SK-N-SH (cell line): ENCODE measurements at regions not wholly inside any gene's neighbourhood (a gene's known extent, or its start where the extent isn't known, plus 50 kb on each side); places are given as distances from the start of the nearest gene placed in this dataset.

Source experiments
- CTCF ChIA-PET: fragments of 300-600, 350-600 bp; formaldehyde crosslinking; extraction: SDS; loops from one replicate; lab custom pipeline; 2021; lab: Yijun Ruan, JAX
- POLR2A ChIA-PET: fragments of 350-600 bp; sonication (Branson Sonifier 250); formaldehyde crosslinking; extraction: SDS; loops from one replicate; lab custom pipeline; 2020; ENCODE audit warnings: antibody characterized with exemption, inconsistent platforms; lab: Yijun Ruan, JAX
- DNase-seq: peaks from one replicate; pipeline ENCODE4 v3.0.0; 2012
- H2AFZ ChIP-seq: fragments of 200-600 bp; sonication (generic); 2 replicates; pipeline ENCODE4 v1.8.1; 2016; ENCODE audit warnings: antibody characterized with exemption, mild to moderate bottlenecking, low read depth
- H3F3A ChIP-seq: fragments of 200-600 bp; sonication (generic); replicated peaks from 2 replicates; pipeline ENCODE3; 2016; ENCODE audit warnings: antibody characterized with exemption, mild to moderate bottlenecking; ENCODE audit not compliant: insufficient read depth
- H3K27ac ChIP-seq, 2 experiments: fragments of 200-500 bp in 1 of 2; fragments of 200-600 bp in 1 of 2; sonication (Bioruptor generic) in 1 of 2; sonication (generic), shearing (Covaris generic) in 1 of 2; 2 replicates each; pipeline versions ENCODE4 v1.5.1 to v1.6.1; 2014 to 2016; ENCODE audit warnings: low read depth in 2 of 2, inconsistent platforms in 1 of 2, low read length in 1 of 2, mild to moderate bottlenecking in 1 of 2, mixed read lengths in 1 of 2
- H3K27me3 ChIP-seq: fragments of 200-600 bp; sonication (generic), shearing (Covaris generic); 2 replicates; pipeline ENCODE4 v1.6.1; 2016; ENCODE audit warnings: mixed run types; ENCODE audit not compliant: insufficient read depth
- H3K36me3 ChIP-seq, 2 experiments: fragments of 200-500 bp in 1 of 2; fragments of 200-600 bp in 1 of 2; sonication (Bioruptor generic) in 1 of 2; sonication (generic) in 1 of 2; replicated peaks in 1 of 2; 2 replicates each; pipeline versions ENCODE3 to v1.5.1; 2014 to 2016; ENCODE audit warnings: low read length in 1 of 2, mild to moderate bottlenecking in 1 of 2; ENCODE audit not compliant: insufficient read depth in 2 of 2, control insufficient read depth in 1 of 2
- H3K4me1 ChIP-seq, 2 experiments: fragments of 200-500 bp in 1 of 2; fragments of 200-600 bp in 1 of 2; sonication (Bioruptor generic) in 1 of 2; sonication (generic), shearing (Covaris generic) in 1 of 2; 2 replicates each; pipeline versions ENCODE4 v1.5.1 to v1.6.1; 2014 to 2016; ENCODE audit warnings: low read depth in 1 of 2, low read length in 1 of 2, mixed run types in 1 of 2; ENCODE audit not compliant: insufficient read depth in 2 of 2, control insufficient read depth in 1 of 2
- H3K4me2 ChIP-seq: fragments of 200-600 bp; sonication (generic), shearing (Covaris generic); 2 replicates; pipeline ENCODE4 v1.6.1; 2017; ENCODE audit warnings: mixed run types
- H3K4me3 ChIP-seq, 2 experiments: fragments of 200-500 bp in 1 of 2; fragments of 200-600 bp in 1 of 2; sonication (Bioruptor generic) in 1 of 2; sonication (generic), shearing (Covaris generic) in 1 of 2; 2 replicates each; pipeline versions ENCODE4 v1.5.1 to v1.8.1; 2014 to 2016; ENCODE audit warnings: low read depth in 2 of 2, inconsistent platforms in 1 of 2, low read length in 1 of 2, mild to moderate bottlenecking in 1 of 2, mixed read lengths in 1 of 2, moderate library complexity in 1 of 2
- H3K79me2 ChIP-seq: fragments of 200-600 bp; sonication (generic); 2 replicates; pipeline ENCODE4 v1.8.1; 2017; ENCODE audit warnings: mild to moderate bottlenecking; ENCODE audit not compliant: insufficient read depth
- H3K9ac ChIP-seq: fragments of 200-600 bp; sonication (generic); 2 replicates; pipeline ENCODE4 v1.6.1; 2017; ENCODE audit warnings: mixed run types
- H3K9me2 ChIP-seq: fragments of 200-600 bp; sonication (generic); 2 replicates; pipeline ENCODE4 v1.6.1; 2017; ENCODE audit warnings: mixed run types
- H3K9me3 ChIP-seq: fragments of 200-600 bp; sonication (generic); 2 replicates; pipeline ENCODE4 v1.6.1; 2017; ENCODE audit warnings: mixed run types, mild to moderate bottlenecking, moderate library complexity
- H4K20me1 ChIP-seq: fragments of 200-600 bp; sonication (generic); 2 replicates; pipeline ENCODE4 v1.6.1; 2017; ENCODE audit warnings: mild to moderate bottlenecking, mixed run types; ENCODE audit not compliant: insufficient read depth
- ELF1 ChIP-seq: IDR thresholded peaks from 2 replicates; pipeline ENCODE4 v1.4.0; 2012
- EZH2phosphoT487 ChIP-seq: fragments of 200-600 bp; sonication (generic); IDR thresholded peaks from 2 replicates; pipeline ENCODE4 v1.6.1; 2017; ENCODE audit warnings: low read depth, mixed run types, mild to moderate bottlenecking, antibody characterized with exemption, moderate library complexity, borderline replicate concordance
- FOXJ3 ChIP-seq: sonication (generic); formaldehyde crosslinking; IDR thresholded peaks from 2 replicates; pipeline ENCODE4 v1.5.1; 2020; ENCODE audit warnings: mild to moderate bottlenecking, missing genetic modification reagents
- FOXM1 ChIP-seq: IDR thresholded peaks from 2 replicates; pipeline ENCODE4 v1.4.0; 2012; ENCODE audit warnings: low read depth, mild to moderate bottlenecking
- GABPA ChIP-seq: IDR thresholded peaks from 2 replicates; pipeline ENCODE4 v1.4.0; 2012; ENCODE audit warnings: low read depth, mild to moderate bottlenecking
- GATA2 ChIP-seq: sonication (generic); formaldehyde crosslinking; IDR thresholded peaks from 2 replicates; pipeline ENCODE4 v1.5.0; 2020; ENCODE audit warnings: mild to moderate bottlenecking, missing genetic modification reagents
- JUND ChIP-seq: IDR thresholded peaks from 2 replicates; pipeline ENCODE4 v1.4.0; 2012
- MEF2A ChIP-seq: IDR thresholded peaks from 2 replicates; pipeline ENCODE4 v1.4.0; 2012; ENCODE audit warnings: low read depth, borderline replicate concordance
- MXI1 ChIP-seq: IDR thresholded peaks from 2 replicates; pipeline ENCODE4 v1.6.1; 2012; ENCODE audit warnings: mild to moderate bottlenecking, low read depth, low read length, improper control_type of control experiment
- NRF1 ChIP-seq: IDR thresholded peaks from 2 replicates; pipeline ENCODE4 v1.6.1; 2012; ENCODE audit warnings: low read depth, mild to moderate bottlenecking, low read length
- RFX5 ChIP-seq: IDR thresholded peaks from 2 replicates; pipeline ENCODE4 v1.6.1; 2012; ENCODE audit warnings: mild to moderate bottlenecking, improper control_type of control experiment, low read length
- RXRA ChIP-seq: IDR thresholded peaks from 2 replicates; pipeline ENCODE4 v1.4.0; 2012; ENCODE audit warnings: low read depth, mild to moderate bottlenecking, borderline replicate concordance
- TAF1 ChIP-seq: IDR thresholded peaks from 2 replicates; pipeline ENCODE4 v1.6.1; 2012; ENCODE audit warnings: low read depth, mild to moderate bottlenecking, low read length, moderate library complexity, borderline replicate concordance
- TEAD4 ChIP-seq: IDR thresholded peaks from 2 replicates; pipeline ENCODE4 v1.4.0; 2012; ENCODE audit warnings: mild to moderate bottlenecking, borderline replicate concordance; ENCODE audit not compliant: insufficient read depth
- YY1 ChIP-seq: IDR thresholded peaks from 2 replicates; pipeline ENCODE4 v1.4.0; 2012; ENCODE audit warnings: low read depth, mild to moderate bottlenecking
- WGBS: methylation state at CpG from one replicate; pipeline ENCODE4 v1.1.6; 2017; ENCODE audit warnings: low lambda C conversion rate; 5-methylcytosine and 5-hydroxymethylcytosine counted together
- TF ChIP-seq, protein P1 (sequence below): IDR thresholded peaks from 2 replicates; pipeline ENCODE4 v1.4.0; 2012; ENCODE audit warnings: low read depth
- TF ChIP-seq, protein P2 (sequence below): IDR thresholded peaks from 2 replicates; pipeline ENCODE4 v1.4.0; 2012; ENCODE audit warnings: low read depth, borderline replicate concordance
- TF ChIP-seq, protein P3 (sequence below): IDR thresholded peaks from 2 replicates; pipeline ENCODE4 v1.4.0; 2012; ENCODE audit warnings: low read depth, borderline replicate concordance
- TF ChIP-seq, protein P4 (sequence below): fragments of 200-600 bp; sonication (generic); IDR thresholded peaks from 2 replicates; pipeline ENCODE4 v1.6.1; 2017; ENCODE audit warnings: antibody characterized with exemption, mild to moderate bottlenecking, moderate library complexity

DNA sequence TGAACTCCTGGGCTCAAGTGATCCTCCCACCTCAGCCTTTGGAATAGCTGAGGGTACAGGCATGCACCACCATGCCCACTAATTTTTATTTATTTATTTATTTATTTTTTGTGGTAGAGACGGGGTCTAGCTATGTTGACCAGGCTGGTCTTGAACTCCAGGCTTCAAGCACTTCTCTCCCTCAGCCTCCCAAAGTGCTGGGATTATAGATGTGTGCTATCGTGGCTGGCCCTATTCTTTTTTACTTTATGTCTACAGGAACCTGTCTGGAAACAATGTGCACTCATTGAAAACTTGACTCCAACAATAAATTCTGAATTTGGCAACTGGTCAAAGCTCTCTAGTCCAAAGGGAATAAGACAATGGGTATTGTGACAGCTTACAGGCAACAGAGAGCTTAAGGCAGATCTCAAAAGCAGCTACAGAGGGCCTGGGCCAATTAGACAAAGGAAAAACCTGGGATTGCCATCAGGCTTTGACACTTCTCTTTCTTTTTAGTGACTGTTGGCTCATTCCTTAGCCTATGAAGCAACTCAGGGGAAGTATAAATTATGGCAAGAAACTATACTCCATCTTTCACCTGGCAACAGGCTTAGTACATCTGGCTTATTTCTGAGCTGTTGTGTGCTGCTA is 55.1 kb upstream of the RAPGEF4 start:
- Histone ChIP-seq H3K9ac (no peak overlapping the region), H3K27me3 (no peaks in the 10 kb centered on the region), H3F3A (no peaks in the 10 kb centered on the region), H3K36me3 (no peaks in the 10 kb centered on the region), H3K4me3 (no peak overlapping the region), H4K20me1 (no peaks in the 10 kb centered on the region)
- no peak for DNase-seq
- POLR2A ChIA-PET, result no interaction called here
- 44% methylated on average over 2 of the region's 2 CpGs for WGBS
- no peak for TF ChIP-seq NRF1
- TF ChIP-seq, protein P1, sequence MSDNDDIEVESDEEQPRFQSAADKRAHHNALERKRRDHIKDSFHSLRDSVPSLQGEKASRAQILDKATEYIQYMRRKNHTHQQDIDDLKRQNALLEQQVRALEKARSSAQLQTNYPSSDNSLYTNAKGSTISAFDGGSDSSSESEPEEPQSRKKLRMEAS, result no peak
- TF ChIP-seq, protein P2, sequence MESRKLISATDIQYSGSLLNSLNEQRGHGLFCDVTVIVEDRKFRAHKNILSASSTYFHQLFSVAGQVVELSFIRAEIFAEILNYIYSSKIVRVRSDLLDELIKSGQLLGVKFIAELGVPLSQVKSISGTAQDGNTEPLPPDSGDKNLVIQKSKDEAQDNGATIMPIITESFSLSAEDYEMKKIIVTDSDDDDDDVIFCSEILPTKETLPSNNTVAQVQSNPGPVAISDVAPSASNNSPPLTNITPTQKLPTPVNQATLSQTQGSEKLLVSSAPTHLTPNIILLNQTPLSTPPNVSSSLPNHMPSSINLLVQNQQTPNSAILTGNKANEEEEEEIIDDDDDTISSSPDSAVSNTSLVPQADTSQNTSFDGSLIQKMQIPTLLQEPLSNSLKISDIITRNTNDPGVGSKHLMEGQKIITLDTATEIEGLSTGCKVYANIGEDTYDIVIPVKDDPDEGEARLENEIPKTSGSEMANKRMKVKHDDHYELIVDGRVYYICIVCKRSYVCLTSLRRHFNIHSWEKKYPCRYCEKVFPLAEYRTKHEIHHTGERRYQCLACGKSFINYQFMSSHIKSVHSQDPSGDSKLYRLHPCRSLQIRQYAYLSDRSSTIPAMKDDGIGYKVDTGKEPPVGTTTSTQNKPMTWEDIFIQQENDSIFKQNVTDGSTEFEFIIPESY, result no peak
- no peak for TF ChIP-seq JUND
- TF ChIP-seq ELF1, result no peak
- no peak for TF ChIP-seq FOXM1
- no peak for TF ChIP-seq FOXJ3
- no peak for TF ChIP-seq TAF1
- no peak for TF ChIP-seq GABPA
- TF ChIP-seq, protein P3, sequence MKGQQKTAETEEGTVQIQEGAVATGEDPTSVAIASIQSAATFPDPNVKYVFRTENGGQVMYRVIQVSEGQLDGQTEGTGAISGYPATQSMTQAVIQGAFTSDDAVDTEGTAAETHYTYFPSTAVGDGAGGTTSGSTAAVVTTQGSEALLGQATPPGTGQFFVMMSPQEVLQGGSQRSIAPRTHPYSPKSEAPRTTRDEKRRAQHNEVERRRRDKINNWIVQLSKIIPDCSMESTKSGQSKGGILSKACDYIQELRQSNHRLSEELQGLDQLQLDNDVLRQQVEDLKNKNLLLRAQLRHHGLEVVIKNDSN, result no peak
- TF ChIP-seq, protein P4, sequence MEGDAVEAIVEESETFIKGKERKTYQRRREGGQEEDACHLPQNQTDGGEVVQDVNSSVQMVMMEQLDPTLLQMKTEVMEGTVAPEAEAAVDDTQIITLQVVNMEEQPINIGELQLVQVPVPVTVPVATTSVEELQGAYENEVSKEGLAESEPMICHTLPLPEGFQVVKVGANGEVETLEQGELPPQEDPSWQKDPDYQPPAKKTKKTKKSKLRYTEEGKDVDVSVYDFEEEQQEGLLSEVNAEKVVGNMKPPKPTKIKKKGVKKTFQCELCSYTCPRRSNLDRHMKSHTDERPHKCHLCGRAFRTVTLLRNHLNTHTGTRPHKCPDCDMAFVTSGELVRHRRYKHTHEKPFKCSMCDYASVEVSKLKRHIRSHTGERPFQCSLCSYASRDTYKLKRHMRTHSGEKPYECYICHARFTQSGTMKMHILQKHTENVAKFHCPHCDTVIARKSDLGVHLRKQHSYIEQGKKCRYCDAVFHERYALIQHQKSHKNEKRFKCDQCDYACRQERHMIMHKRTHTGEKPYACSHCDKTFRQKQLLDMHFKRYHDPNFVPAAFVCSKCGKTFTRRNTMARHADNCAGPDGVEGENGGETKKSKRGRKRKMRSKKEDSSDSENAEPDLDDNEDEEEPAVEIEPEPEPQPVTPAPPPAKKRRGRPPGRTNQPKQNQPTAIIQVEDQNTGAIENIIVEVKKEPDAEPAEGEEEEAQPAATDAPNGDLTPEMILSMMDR, result no peak
- no peak for TF ChIP-seq EZH2phosphoT487
- TF ChIP-seq RFX5, result no peak
- TF ChIP-seq TEAD4, result no peak
- TF ChIP-seq YY1, result no peak
- no peak for TF ChIP-seq GATA2
- no peak for TF ChIP-seq RXRA
- TF ChIP-seq MXI1, result no peak
- TF ChIP-seq MEF2A, result no peak
- TF ChIP-seq, all 33 proteins: peak for 0
- Histone ChIP-seq H3K9me3 (no peaks in the 10 kb centered on the region; the same call in 1 of the 2 replicates), H3K79me2 (no peaks in the 10 kb centered on the region), H3K4me2 (no peak overlapping the region), H3K27ac (no peak overlapping the region), H3K4me1 (0 out of 4 replicates have a peak, but pooled peaks cover 0 to 4% of the 10 kb centered on the region in 2 experiments), H2AFZ (no peak overlapping the region), H3K9me2 (no peaks in the 10 kb centered on the region)
- CTCF ChIA-PET, result interaction anchor here (0.6 to 1.0 kb wide), 4 partner anchors 23 to 555 kb away, joined by 3 read pairs; no protein-coding TSS in a partner anchor
